ENCODE measurements at regions not wholly inside any gene's neighbourhood (a gene's known extent, or its start where the extent isn't known, plus 50 kb on each side); places are given as distances from the start of the nearest gene placed in this dataset.

- no peak for DNase-seq
- no peak overlapping the region for H3K4me3 ChIP-seq (ENCODE audit: insufficient read depth, low read depth, low read length)
- H3K27me3 ChIP-seq (ENCODE audit: control insufficient read depth, insufficient read depth, low read length): no peaks in the 10 kb centered on the region
- H3K36me3 ChIP-seq (replicated peaks; ENCODE audit: control insufficient read depth, insufficient read depth, low read length): no peaks in the 10 kb centered on the region
These were observed 72.1 kb upstream of the FOXQ1 start for GRCh38 chr6:1239805-1240204.

GRCh38 chr6:1238040-1238439 is 73.9 kb upstream of the FOXQ1 start:
- no peaks in the 10 kb centered on the region for H3K27me3 ChIP-seq (ENCODE audit: control insufficient read depth, insufficient read depth, low read length)
- H3K36me3 ChIP-seq (replicated peaks; ENCODE audit: control insufficient read depth, insufficient read depth, low read length): no peaks in the 10 kb centered on the region
- no peak for DNase-seq
- no peak overlapping the region for H3K4me3 ChIP-seq (ENCODE audit: insufficient read depth, low read depth, low read length)

GRCh38 chr6:1237636-1238035 is 74.3 kb upstream of the FOXQ1 start:
- DNase-seq: no peak
- Histone ChIP-seq H3K27me3 (ENCODE audit: control insufficient read depth, insufficient read depth, low read length) (no peaks in the 10 kb centered on the region), H3K4me3 (ENCODE audit: insufficient read depth, low read depth, low read length) (no peak overlapping the region), H3K36me3 (replicated peaks; ENCODE audit: control insufficient read depth, insufficient read depth, low read length) (no peaks in the 10 kb centered on the region)

GRCh38 chr6:1235825-1236224 is 76.1 kb upstream of the FOXQ1 start:
- no peaks in the 10 kb centered on the region for H3K36me3 ChIP-seq (replicated peaks; ENCODE audit: control insufficient read depth, insufficient read depth, low read length)
- no peak for DNase-seq
- no peak overlapping the region for H3K4me3 ChIP-seq (ENCODE audit: insufficient read depth, low read depth, low read length)
- H3K27me3 ChIP-seq (ENCODE audit: control insufficient read depth, insufficient read depth, low read length): no peaks in the 10 kb centered on the region

GRCh38 chr6:1233924-1234323 is 78.0 kb upstream of the FOXQ1 start:
- Histone ChIP-seq H3K4me3 (ENCODE audit: insufficient read depth, low read depth, low read length) (no peak overlapping the region), H3K27me3 (ENCODE audit: control insufficient read depth, insufficient read depth, low read length) (no peaks in the 10 kb centered on the region), H3K36me3 (replicated peaks; ENCODE audit: control insufficient read depth, insufficient read depth, low read length) (no peaks in the 10 kb centered on the region)
- no peak for DNase-seq

GRCh38 chr6:1232578-1232977 is 79.3 kb upstream of the FOXQ1 start:
- no peak for DNase-seq
- Histone ChIP-seq H3K36me3 (replicated peaks; ENCODE audit: control insufficient read depth, insufficient read depth, low read length) (no peaks in the 10 kb centered on the region), H3K27me3 (ENCODE audit: control insufficient read depth, insufficient read depth, low read length) (no peaks in the 10 kb centered on the region)

GRCh38 chr6:1231941-1232340 is 80.0 kb upstream of the FOXQ1 start:
- H3K36me3 ChIP-seq (replicated peaks; ENCODE audit: control insufficient read depth, insufficient read depth, low read length): no peaks in the 10 kb centered on the region
- H3K27me3 ChIP-seq (ENCODE audit: control insufficient read depth, insufficient read depth, low read length): no peaks in the 10 kb centered on the region

More at GRCh38 chr6:1232578-1232977, 79.3 kb upstream of the FOXQ1 start:
- no peak overlapping the region for H3K4me3 ChIP-seq (ENCODE audit: insufficient read depth, low read depth, low read length)

GRCh38 chr6:1230689-1231605 is 81.0 kb upstream of the FOXQ1 start:
- H3K4me3 ChIP-seq (ENCODE audit: insufficient read depth, low read depth, low read length): no peak overlapping the region

More at GRCh38 chr6:1231941-1232340, 80.0 kb upstream of the FOXQ1 start:
- no peak overlapping the region for H3K4me3 ChIP-seq (ENCODE audit: insufficient read depth, low read depth, low read length)
- no peak for DNase-seq

GRCh38 chr6:1230281-1230680 is 81.6 kb upstream of the FOXQ1 start:
- Histone ChIP-seq H3K4me3 (ENCODE audit: insufficient read depth, low read depth, low read length) (no peak overlapping the region), H3K27me3 (ENCODE audit: control insufficient read depth, insufficient read depth, low read length) (no peaks in the 10 kb centered on the region), H3K36me3 (replicated peaks; ENCODE audit: control insufficient read depth, insufficient read depth, low read length) (no peaks in the 10 kb centered on the region)
- no peak for DNase-seq

More at GRCh38 chr6:1230689-1231605, 81.0 kb upstream of the FOXQ1 start:
- no peak for DNase-seq
- Histone ChIP-seq H3K27me3 (ENCODE audit: control insufficient read depth, insufficient read depth, low read length) (no peaks in the 10 kb centered on the region), H3K36me3 (replicated peaks; ENCODE audit: control insufficient read depth, insufficient read depth, low read length) (no peaks in the 10 kb centered on the region)

GRCh38 chr6:1229808-1230207 is 82.1 kb upstream of the FOXQ1 start:
- Histone ChIP-seq H3K4me3 (ENCODE audit: insufficient read depth, low read depth, low read length) (no peak overlapping the region), H3K27me3 (ENCODE audit: control insufficient read depth, insufficient read depth, low read length) (no peaks in the 10 kb centered on the region), H3K36me3 (replicated peaks; ENCODE audit: control insufficient read depth, insufficient read depth, low read length) (no peaks in the 10 kb centered on the region)
- no peak for DNase-seq

- no peak overlapping the region for H3K4me3 ChIP-seq (ENCODE audit: insufficient read depth, low read depth, low read length)
- H3K36me3 ChIP-seq (replicated peaks; ENCODE audit: control insufficient read depth, insufficient read depth, low read length): no peaks in the 10 kb centered on the region
- H3K27me3 ChIP-seq (ENCODE audit: control insufficient read depth, insufficient read depth, low read length): no peaks in the 10 kb centered on the region
- no peak for DNase-seq
These were observed 82.6 kb upstream of the FOXQ1 start for GRCh38 chr6:1229301-1229700.

GRCh38 chr6:1228754-1229191 is 83.1 kb upstream of the FOXQ1 start:
- Histone ChIP-seq H3K27me3 (ENCODE audit: control insufficient read depth, insufficient read depth, low read length) (no peaks in the 10 kb centered on the region), H3K4me3 (ENCODE audit: insufficient read depth, low read depth, low read length) (no peak overlapping the region), H3K36me3 (replicated peaks; ENCODE audit: control insufficient read depth, insufficient read depth, low read length) (no peaks in the 10 kb centered on the region)
- no peak for DNase-seq

GRCh38 chr6:1227935-1228753 is 83.8 kb upstream of the FOXQ1 start:
- no peaks in the 10 kb centered on the region for H3K27me3 ChIP-seq (ENCODE audit: control insufficient read depth, insufficient read depth, low read length)
- H3K36me3 ChIP-seq (replicated peaks; ENCODE audit: control insufficient read depth, insufficient read depth, low read length): no peaks in the 10 kb centered on the region
- H3K4me3 ChIP-seq (ENCODE audit: insufficient read depth, low read depth, low read length): no peak overlapping the region
- no peak for DNase-seq

- H3K4me3 ChIP-seq (ENCODE audit: insufficient read depth, low read depth, low read length): no peak overlapping the region
- H3K36me3 ChIP-seq (replicated peaks; ENCODE audit: control insufficient read depth, insufficient read depth, low read length): no peaks in the 10 kb centered on the region
- no peaks in the 10 kb centered on the region for H3K27me3 ChIP-seq (ENCODE audit: control insufficient read depth, insufficient read depth, low read length)
- DNase-seq: no peak
These were observed 84.3 kb upstream of the FOXQ1 start for GRCh38 chr6:1227600-1227934.

All from H7 (cell line).